Liver (tissue), 8 donors: ENCODE measurements at regions not wholly inside any gene's neighbourhood (a gene's known extent, or its start where the extent isn't known, plus 50 kb on each side); places are given as distances from the start of the nearest gene placed in this dataset.

Experiments
- DNase-seq: peaks from one replicate; pipeline ENCODE4 v3.0.0-alpha.2; 2017; ENCODE audit warnings: low spot score
- H3K27ac ChIP-seq, 2 donors: one replicate each; pipeline ENCODE4 v1.7.0; 2013; ENCODE audit warnings: inconsistent platforms in 2 of 2, low read length in 2 of 2, control low read depth in 1 of 2, low read depth in 1 of 2, mild to moderate bottlenecking in 1 of 2
- H3K27me3 ChIP-seq, 4 donors: one replicate each; pipeline versions ENCODE4 v1.6.1 to v1.7.0; 2013; ENCODE audit warnings: low read length in 3 of 4, inconsistent platforms in 1 of 4, mild to moderate bottlenecking in 1 of 4, moderate library complexity in 1 of 4; ENCODE audit not compliant: control insufficient read depth in 4 of 4, insufficient read depth in 4 of 4
- H3K36me3 ChIP-seq, 4 donors: one replicate each; pipeline versions ENCODE4 v1.6.1 to v1.7.0; 2013; ENCODE audit warnings: low read length in 3 of 4, mild to moderate bottlenecking in 3 of 4, low read depth in 1 of 4, moderate library complexity in 1 of 4; ENCODE audit not compliant: control insufficient read depth in 4 of 4, insufficient read depth in 3 of 4
- H3K4me1 ChIP-seq, 4 donors: one replicate each; pipeline versions ENCODE4 v1.6.1 to v1.7.0; 2013; ENCODE audit warnings: low read length in 3 of 4, mild to moderate bottlenecking in 3 of 4, moderate library complexity in 1 of 4; ENCODE audit not compliant: control insufficient read depth in 4 of 4, insufficient read depth in 4 of 4
- H3K4me3 ChIP-seq, 3 donors: one replicate each; pipeline versions ENCODE4 v1.6.1 to v1.7.0; 2013; ENCODE audit warnings: low read length in 3 of 3, control low read depth in 1 of 3, low read depth in 1 of 3, mild to moderate bottlenecking in 1 of 3
- H3K9ac ChIP-seq, 2 donors: one replicate each; pipeline ENCODE4 v1.7.0; 2013; ENCODE audit warnings: low read length in 2 of 2, mild to moderate bottlenecking in 2 of 2, moderate library complexity in 2 of 2, control low read depth in 1 of 2, low read depth in 1 of 2
- H3K9me3 ChIP-seq, 4 donors: one replicate each; pipeline versions ENCODE4 v1.6.1 to v1.7.0; 2013; ENCODE audit warnings: low read length in 3 of 4; ENCODE audit not compliant: control insufficient read depth in 4 of 4
- FOXA1 ChIP-seq: IDR thresholded peaks from 2 replicates; pipeline ENCODE4 v1.6.1; 2016; ENCODE audit warnings: antibody characterized with exemption
- GABPA ChIP-seq, 2 donors: IDR thresholded peaks in 1 of 2; conservative IDR thresholded peaks in 1 of 2; 2 replicates each; pipeline ENCODE4 v1.6.1; 2016; ENCODE audit warnings: antibody characterized with exemption in 2 of 2, mild to moderate bottlenecking in 1 of 2, moderate library complexity in 1 of 2
- HNF4A ChIP-seq, 2 donors: conservative IDR thresholded peaks; 2 replicates each; pipeline ENCODE4 v1.6.1; 2016; ENCODE audit warnings: antibody characterized with exemption in 2 of 2, mild to moderate bottlenecking in 2 of 2
- HNF4G ChIP-seq: IDR thresholded peaks from 2 replicates; pipeline ENCODE4 v1.6.1; 2016; ENCODE audit warnings: antibody characterized with exemption
- JUND ChIP-seq, 2 donors: IDR thresholded peaks; 2 replicates each; pipeline ENCODE4 v1.6.1; 2016; ENCODE audit warnings: antibody characterized with exemption in 2 of 2
- RAD21 ChIP-seq, 2 donors: IDR thresholded peaks; 2 replicates each; pipeline ENCODE4 v1.6.1; 2016; ENCODE audit warnings: antibody characterized with exemption in 2 of 2, mild to moderate bottlenecking in 2 of 2
- RXRA ChIP-seq, 2 donors: IDR thresholded peaks; 2 replicates each; pipeline ENCODE4 v1.6.1; 2017 to 2018; ENCODE audit warnings: antibody characterized with exemption in 2 of 2, mild to moderate bottlenecking in 1 of 2
- SP1 ChIP-seq: IDR thresholded peaks from 2 replicates; pipeline ENCODE4 v1.6.1; 2018; ENCODE audit warnings: antibody characterized with exemption, mild to moderate bottlenecking
- TAF1 ChIP-seq: conservative IDR thresholded peaks from 2 replicates; pipeline ENCODE4 v1.6.1; 2016; ENCODE audit warnings: antibody characterized with exemption, mild to moderate bottlenecking
- YY1 ChIP-seq: IDR thresholded peaks from 2 replicates; pipeline ENCODE4 v1.6.1; 2016; ENCODE audit warnings: antibody characterized with exemption, mild to moderate bottlenecking
- WGBS: extraction: QIAGEN DNeasy Blood & Tissue Kit; methylation state at CpG from one replicate; pipeline ENCODE4 v1.1.7; 2013; 5-methylcytosine and 5-hydroxymethylcytosine counted together
- TF ChIP-seq, protein P1 (sequence below): IDR thresholded peaks from 2 replicates; pipeline ENCODE4 v1.6.1; 2016; ENCODE audit warnings: antibody characterized with exemption, mild to moderate bottlenecking
- TF ChIP-seq, protein P2 (sequence below): IDR thresholded peaks from 2 replicates; pipeline ENCODE4 v1.6.1; 2016; ENCODE audit warnings: antibody characterized with exemption
- TF ChIP-seq, protein P3 (sequence below): IDR thresholded peaks from 2 replicates; pipeline ENCODE4 v1.6.1; 2016; ENCODE audit warnings: antibody characterized with exemption
- TF ChIP-seq, protein P4 (sequence below): fragments of 150-350 bp; IDR thresholded peaks from 2 replicates; pipeline ENCODE4 v1.5.1; 2017; ENCODE audit warnings: improper control_type of control experiment, low read depth, low read length; ENCODE audit not compliant: missing input control
- donor health status: healthy.
- donor health status: healthy.
- donor health status: healthy.
- donor health status: healthy.
- donor health status: healthy.

DNA sequence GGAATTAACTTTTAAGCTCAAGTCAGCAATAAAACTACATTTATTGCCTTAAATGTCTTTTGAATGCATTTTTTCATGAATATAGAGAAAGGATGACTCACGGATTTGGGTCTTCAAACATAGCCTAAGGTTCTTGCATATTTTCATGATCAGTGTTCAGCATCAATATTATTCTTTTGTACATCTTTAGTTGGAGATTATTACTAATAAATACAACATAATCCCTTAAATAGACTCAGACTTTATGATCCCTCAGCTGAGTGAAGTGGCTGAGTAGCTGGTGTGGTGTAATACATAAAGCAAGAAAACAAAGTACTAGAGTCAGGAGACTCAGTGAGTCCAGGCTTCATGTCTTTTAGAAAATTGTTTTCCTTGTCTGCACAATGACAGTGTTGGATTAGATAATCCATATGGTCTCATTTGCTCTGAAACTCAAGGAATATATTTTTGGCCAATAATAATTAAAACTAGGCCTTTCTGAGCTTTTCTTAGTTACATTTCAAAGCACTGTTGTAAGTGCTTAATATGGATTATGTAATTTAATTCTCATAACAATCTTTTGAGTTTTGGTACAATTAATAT is 78.3 kb upstream of the UNC5C start:
- Histone ChIP-seq H3K4me1 (no peaks in the 10 kb centered on the region), H3K4me3 (no peak overlapping the region)
- no peak for TF ChIP-seq RXRA (IDR thresholded peaks at IDR 0.05)
- TF ChIP-seq FOXA1 = no peak
- no peak for TF ChIP-seq JUND (IDR thresholded peaks at IDR 0.05)
- TF ChIP-seq, protein P1, sequence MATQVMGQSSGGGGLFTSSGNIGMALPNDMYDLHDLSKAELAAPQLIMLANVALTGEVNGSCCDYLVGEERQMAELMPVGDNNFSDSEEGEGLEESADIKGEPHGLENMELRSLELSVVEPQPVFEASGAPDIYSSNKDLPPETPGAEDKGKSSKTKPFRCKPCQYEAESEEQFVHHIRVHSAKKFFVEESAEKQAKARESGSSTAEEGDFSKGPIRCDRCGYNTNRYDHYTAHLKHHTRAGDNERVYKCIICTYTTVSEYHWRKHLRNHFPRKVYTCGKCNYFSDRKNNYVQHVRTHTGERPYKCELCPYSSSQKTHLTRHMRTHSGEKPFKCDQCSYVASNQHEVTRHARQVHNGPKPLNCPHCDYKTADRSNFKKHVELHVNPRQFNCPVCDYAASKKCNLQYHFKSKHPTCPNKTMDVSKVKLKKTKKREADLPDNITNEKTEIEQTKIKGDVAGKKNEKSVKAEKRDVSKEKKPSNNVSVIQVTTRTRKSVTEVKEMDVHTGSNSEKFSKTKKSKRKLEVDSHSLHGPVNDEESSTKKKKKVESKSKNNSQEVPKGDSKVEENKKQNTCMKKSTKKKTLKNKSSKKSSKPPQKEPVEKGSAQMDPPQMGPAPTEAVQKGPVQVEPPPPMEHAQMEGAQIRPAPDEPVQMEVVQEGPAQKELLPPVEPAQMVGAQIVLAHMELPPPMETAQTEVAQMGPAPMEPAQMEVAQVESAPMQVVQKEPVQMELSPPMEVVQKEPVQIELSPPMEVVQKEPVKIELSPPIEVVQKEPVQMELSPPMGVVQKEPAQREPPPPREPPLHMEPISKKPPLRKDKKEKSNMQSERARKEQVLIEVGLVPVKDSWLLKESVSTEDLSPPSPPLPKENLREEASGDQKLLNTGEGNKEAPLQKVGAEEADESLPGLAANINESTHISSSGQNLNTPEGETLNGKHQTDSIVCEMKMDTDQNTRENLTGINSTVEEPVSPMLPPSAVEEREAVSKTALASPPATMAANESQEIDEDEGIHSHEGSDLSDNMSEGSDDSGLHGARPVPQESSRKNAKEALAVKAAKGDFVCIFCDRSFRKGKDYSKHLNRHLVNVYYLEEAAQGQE = no peak
- no peak for TF ChIP-seq SP1
- TF ChIP-seq, protein P2, sequence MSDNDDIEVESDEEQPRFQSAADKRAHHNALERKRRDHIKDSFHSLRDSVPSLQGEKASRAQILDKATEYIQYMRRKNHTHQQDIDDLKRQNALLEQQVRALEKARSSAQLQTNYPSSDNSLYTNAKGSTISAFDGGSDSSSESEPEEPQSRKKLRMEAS = no peak
- TF ChIP-seq GABPA (IDR thresholded peaks at IDR 0.05 in 1 of 2, conservative IDR thresholded peaks at IDR 0.05 in 1 of 2) = no peak
- TF ChIP-seq TAF1 = no peak
- TF ChIP-seq, protein P3, sequence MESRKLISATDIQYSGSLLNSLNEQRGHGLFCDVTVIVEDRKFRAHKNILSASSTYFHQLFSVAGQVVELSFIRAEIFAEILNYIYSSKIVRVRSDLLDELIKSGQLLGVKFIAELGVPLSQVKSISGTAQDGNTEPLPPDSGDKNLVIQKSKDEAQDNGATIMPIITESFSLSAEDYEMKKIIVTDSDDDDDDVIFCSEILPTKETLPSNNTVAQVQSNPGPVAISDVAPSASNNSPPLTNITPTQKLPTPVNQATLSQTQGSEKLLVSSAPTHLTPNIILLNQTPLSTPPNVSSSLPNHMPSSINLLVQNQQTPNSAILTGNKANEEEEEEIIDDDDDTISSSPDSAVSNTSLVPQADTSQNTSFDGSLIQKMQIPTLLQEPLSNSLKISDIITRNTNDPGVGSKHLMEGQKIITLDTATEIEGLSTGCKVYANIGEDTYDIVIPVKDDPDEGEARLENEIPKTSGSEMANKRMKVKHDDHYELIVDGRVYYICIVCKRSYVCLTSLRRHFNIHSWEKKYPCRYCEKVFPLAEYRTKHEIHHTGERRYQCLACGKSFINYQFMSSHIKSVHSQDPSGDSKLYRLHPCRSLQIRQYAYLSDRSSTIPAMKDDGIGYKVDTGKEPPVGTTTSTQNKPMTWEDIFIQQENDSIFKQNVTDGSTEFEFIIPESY = no peak
- TF ChIP-seq RAD21 (IDR thresholded peaks at IDR 0.05) = no peak
- TF ChIP-seq HNF4A (conservative IDR thresholded peaks at IDR 0.05) = no peak
- TF ChIP-seq, protein P4, sequence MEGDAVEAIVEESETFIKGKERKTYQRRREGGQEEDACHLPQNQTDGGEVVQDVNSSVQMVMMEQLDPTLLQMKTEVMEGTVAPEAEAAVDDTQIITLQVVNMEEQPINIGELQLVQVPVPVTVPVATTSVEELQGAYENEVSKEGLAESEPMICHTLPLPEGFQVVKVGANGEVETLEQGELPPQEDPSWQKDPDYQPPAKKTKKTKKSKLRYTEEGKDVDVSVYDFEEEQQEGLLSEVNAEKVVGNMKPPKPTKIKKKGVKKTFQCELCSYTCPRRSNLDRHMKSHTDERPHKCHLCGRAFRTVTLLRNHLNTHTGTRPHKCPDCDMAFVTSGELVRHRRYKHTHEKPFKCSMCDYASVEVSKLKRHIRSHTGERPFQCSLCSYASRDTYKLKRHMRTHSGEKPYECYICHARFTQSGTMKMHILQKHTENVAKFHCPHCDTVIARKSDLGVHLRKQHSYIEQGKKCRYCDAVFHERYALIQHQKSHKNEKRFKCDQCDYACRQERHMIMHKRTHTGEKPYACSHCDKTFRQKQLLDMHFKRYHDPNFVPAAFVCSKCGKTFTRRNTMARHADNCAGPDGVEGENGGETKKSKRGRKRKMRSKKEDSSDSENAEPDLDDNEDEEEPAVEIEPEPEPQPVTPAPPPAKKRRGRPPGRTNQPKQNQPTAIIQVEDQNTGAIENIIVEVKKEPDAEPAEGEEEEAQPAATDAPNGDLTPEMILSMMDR = no peak

DNA sequence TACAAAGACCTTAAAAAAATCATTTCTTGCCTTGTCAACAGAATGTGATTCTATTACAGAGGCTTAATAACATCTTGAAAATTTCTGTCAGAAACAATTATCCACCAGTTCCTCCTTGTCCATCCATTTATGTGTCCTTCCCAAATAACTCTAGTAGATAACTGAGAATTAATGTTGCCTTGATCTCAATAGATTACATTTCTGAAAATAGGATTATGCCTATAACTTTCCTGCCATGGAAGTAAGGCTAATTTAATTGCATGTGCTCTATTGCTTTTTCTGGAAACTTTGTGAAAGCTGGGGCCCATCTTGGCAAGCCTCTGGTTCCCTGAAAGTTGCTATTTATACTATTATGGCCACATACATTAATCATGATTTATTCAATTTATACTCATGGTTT is 76.2 kb upstream of the UNC5C start:
- H3K27me3 ChIP-seq = no peaks in the 10 kb centered on the region
- H3K36me3 ChIP-seq = no peaks in the 10 kb centered on the region
- no peak for DNase-seq
- no peaks in the 10 kb centered on the region for H3K9me3 ChIP-seq
- H3K4me1 ChIP-seq = no peaks in the 10 kb centered on the region
- H3K9ac ChIP-seq = no peak overlapping the region
- no peak overlapping the region for H3K4me3 ChIP-seq
- TF ChIP-seq JUND (IDR thresholded peaks at IDR 0.05) = no peak
- TF ChIP-seq RAD21 (IDR thresholded peaks at IDR 0.05) = no peak
- no peak for TF ChIP-seq YY1
- TF ChIP-seq RXRA (IDR thresholded peaks at IDR 0.05) = no peak
- no peak for TF ChIP-seq HNF4G
- TF ChIP-seq SP1 = no peak
- TF ChIP-seq, protein P1 = no peak
- no peak overlapping the region for H3K27ac ChIP-seq

More for the DNA sequence above, 78.3 kb upstream of the UNC5C start:
- Histone ChIP-seq H3K27ac (no peak overlapping the region), H3K36me3 (no peaks in the 10 kb centered on the region), H3K27me3 (no peaks in the 10 kb centered on the region), H3K9ac (no peak overlapping the region), H3K9me3 (no peaks in the 10 kb centered on the region)
- DNase-seq = no peak
- 67% methylated on average over 1 of the region's 1 CpG for WGBS
